SJSA1 (cell line): ENCODE measurements at regions not wholly inside any gene's neighbourhood (a gene's known extent, or its start where the extent isn't known, plus 50 kb on each side); places are given as distances from the start of the nearest gene placed in this dataset.
"Not testable (repeated sequence)": the region's sequence is repeated elsewhere in the genome, so short reads cannot be mapped to it uniquely, and the experiment has no call there.

Experiments
- DNase-seq, 2 experiments: peaks; one replicate each; pipeline ENCODE4 v3.0.0-alpha.2; 2015 to 2020; ENCODE audit warnings: low spot score in 2 of 2, low read depth in 1 of 2
- H3K27ac ChIP-seq: fragments of 250-450 bp; sonication (Bioruptor Pico); 2 replicates; pipeline ENCODE4 v1.5.1; 2020; ENCODE audit warnings: mild to moderate bottlenecking, moderate library complexity
- H3K27me3 ChIP-seq: fragments of 250-450 bp; sonication (Bioruptor Pico); replicated peaks from 2 replicates; pipeline ENCODE4 v1.5.1; 2020; ENCODE audit warnings: mild to moderate bottlenecking, moderate library complexity
- H3K36me3 ChIP-seq: fragments of 250-450 bp; sonication (Bioruptor Pico); 2 replicates; pipeline ENCODE4 v1.5.1; 2020; ENCODE audit warnings: mild to moderate bottlenecking
- H3K4me1 ChIP-seq: fragments of 250-450 bp; sonication (Bioruptor Pico); replicated peaks from 2 replicates; pipeline ENCODE4 v1.6.1; 2021; ENCODE audit warnings: mild to moderate bottlenecking
- H3K4me3 ChIP-seq: fragments of 250-450 bp; sonication (Bioruptor Pico); 2 replicates; pipeline ENCODE4 v1.5.1; 2020; ENCODE audit warnings: mild to moderate bottlenecking
- H3K9me3 ChIP-seq: fragments of 250-450 bp; sonication (Bioruptor Pico); replicated peaks from 2 replicates; pipeline ENCODE4 v1.5.1; 2020; ENCODE audit warnings: mild to moderate bottlenecking

- no peaks in the 10 kb centered on the region for H3K27me3 ChIP-seq
- H3K4me3 ChIP-seq = no peak overlapping the region
- no peaks in the 10 kb centered on the region for H3K36me3 ChIP-seq
- no peaks in the 10 kb centered on the region for H3K4me1 ChIP-seq
- H3K9me3 ChIP-seq = no peaks in the 10 kb centered on the region
- no peak for DNase-seq
- no peak overlapping the region for H3K27ac ChIP-seq
Measured at GRCh38 chr10:23864631-23865147, 344.2 kb upstream of the KIAA1217 start.

DNA sequence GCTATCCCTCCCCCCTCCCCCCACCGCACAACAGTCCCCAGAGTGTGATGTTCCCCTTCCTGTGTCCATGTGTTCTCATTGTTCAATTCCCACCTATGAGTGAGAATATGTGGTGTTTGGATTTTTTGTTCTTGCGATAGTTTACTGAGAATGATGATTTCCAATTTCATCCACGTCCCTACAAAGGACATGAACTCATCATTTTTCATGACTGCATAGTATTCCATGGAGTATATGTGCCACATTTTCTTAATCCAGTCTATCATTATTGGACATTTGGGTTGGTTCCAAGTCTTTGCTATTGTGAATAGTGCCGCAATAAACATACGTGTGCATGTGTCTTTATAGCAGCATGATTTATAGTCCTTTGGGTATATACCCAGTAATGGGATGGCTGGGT, 342.0 kb upstream of the KIAA1217 start:
- not testable (repeated sequence) for H3K36me3 ChIP-seq, H3K27ac ChIP-seq, DNase-seq, H3K4me1 ChIP-seq, H3K4me3 ChIP-seq, H3K27me3 ChIP-seq, H3K9me3 ChIP-seq

GRCh38 chr10:23868121-23868520, 340.8 kb upstream of the KIAA1217 start:
- no peak overlapping the region for H3K4me3 ChIP-seq
- DNase-seq = no peak
- H3K27ac ChIP-seq = no peak overlapping the region
- H3K27me3 ChIP-seq = no peaks in the 10 kb centered on the region
- no peaks in the 10 kb centered on the region for H3K4me1 ChIP-seq
- no peaks in the 10 kb centered on the region for H3K36me3 ChIP-seq
- H3K9me3 ChIP-seq = no peaks in the 10 kb centered on the region

DNA sequence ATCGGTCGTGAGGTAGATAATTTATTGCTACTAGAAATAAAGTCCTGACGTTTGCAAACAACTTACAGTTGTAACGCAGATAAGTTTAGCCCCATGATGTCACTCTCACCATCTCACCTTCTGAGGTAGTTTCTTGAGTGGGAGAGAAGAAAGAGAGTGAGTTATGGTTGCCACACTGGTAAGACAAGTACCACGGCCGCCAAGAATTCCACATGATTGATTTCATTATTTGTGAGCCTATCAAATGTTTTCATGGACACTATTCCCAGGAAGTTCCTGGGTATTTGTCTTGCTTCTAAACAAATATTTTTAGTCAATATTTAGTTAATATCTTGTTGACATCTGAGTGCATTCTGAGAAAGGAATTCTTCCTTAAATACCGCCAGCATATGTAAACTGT, 339.4 kb upstream of the KIAA1217 start:
- Histone ChIP-seq H3K27me3 (no peaks in the 10 kb centered on the region; the same call in 1 of the 2 replicates), H3K4me3 (no peak overlapping the region), H3K9me3 (no peaks in the 10 kb centered on the region), H3K27ac (no peak overlapping the region), H3K36me3 (no peaks in the 10 kb centered on the region), H3K4me1 (no peaks in the 10 kb centered on the region)
- DNase-seq = no peak

GRCh38 chr10:23869996-23870395, 338.9 kb upstream of the KIAA1217 start:
- H3K27me3 ChIP-seq = no peaks in the 10 kb centered on the region; the same call in 1 of the 2 replicates
- H3K36me3 ChIP-seq = no peaks in the 10 kb centered on the region
- H3K27ac ChIP-seq = no peak overlapping the region
- H3K9me3 ChIP-seq = no peaks in the 10 kb centered on the region
- no peak for DNase-seq
- no peak overlapping the region for H3K4me3 ChIP-seq
- no peaks in the 10 kb centered on the region for H3K4me1 ChIP-seq

GRCh38 chr10:23870651-23871610, 338.0 kb upstream of the KIAA1217 start:
- Histone ChIP-seq H3K4me3 (no peak overlapping the region), H3K27ac (no peak overlapping the region), H3K36me3 (no peaks in the 10 kb centered on the region), H3K27me3 (no peaks in the 10 kb centered on the region; the same call in 1 of the 2 replicates), H3K9me3 (no peaks in the 10 kb centered on the region), H3K4me1 (no peaks in the 10 kb centered on the region)
- no peak for DNase-seq

DNA sequence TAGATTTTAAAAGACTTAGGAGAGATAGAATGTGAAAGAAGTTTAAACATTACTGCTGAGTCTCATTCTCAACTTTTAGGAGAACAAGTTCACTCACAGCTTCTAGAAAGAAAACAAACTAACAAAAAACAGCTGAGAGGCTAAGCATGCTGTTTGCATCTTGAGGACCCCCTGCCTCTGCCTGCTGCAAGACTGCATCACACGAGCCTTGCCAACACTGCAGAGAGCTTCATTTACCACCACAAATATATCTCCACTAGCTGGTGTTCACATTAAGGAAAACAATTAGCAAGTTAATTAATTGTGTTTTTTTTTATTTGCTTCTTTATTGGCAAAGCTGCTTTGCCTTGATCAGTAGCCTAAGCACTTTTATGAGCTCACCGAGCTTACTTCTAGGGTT, 336.6 kb upstream of the KIAA1217 start:
- Histone ChIP-seq H3K27ac (no peak overlapping the region), H3K27me3 (no peaks in the 10 kb centered on the region; the same call in 1 of the 2 replicates), H3K4me1 (no peaks in the 10 kb centered on the region), H3K9me3 (no peaks in the 10 kb centered on the region), H3K36me3 (no peaks in the 10 kb centered on the region), H3K4me3 (no peak overlapping the region)
- DNase-seq = no peak

DNA sequence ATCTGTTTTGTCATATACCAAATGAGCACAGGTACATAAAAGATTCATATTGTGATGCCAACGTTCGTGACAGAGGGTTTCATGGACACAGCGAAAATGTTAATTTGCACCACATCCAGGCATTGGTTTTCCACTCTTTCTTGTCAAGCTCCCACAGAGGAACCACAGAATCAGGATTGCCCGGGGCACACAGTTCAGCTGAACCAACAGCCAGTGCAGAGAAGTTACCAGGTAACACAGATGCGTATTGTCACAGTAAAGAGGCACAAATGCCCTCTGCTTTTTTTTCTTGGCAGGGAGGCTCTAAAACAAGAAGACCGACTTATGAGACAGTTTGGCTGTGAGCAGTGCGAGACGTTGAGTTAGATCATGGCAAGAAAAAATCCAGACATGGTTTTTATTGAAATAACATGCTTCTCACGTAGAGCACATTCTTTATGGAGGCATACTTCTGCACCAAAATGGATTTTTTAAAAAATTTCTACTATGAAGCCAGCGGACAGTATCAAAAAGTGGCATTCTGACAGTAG, 331.1 kb upstream of the KIAA1217 start:
- H3K27ac ChIP-seq = no peak overlapping the region
- no peak overlapping the region for H3K4me3 ChIP-seq
- no peak for DNase-seq
- H3K36me3 ChIP-seq = no peaks in the 10 kb centered on the region
- no peaks in the 10 kb centered on the region; the same call in 1 of the 2 replicates for H3K27me3 ChIP-seq
- H3K4me1 ChIP-seq = no peaks in the 10 kb centered on the region
- H3K9me3 ChIP-seq = no peaks in the 10 kb centered on the region

- H3K4me1 ChIP-seq = no peaks in the 10 kb centered on the region
- H3K9me3 ChIP-seq = no peaks in the 10 kb centered on the region
- no peak overlapping the region for H3K27ac ChIP-seq
- no peak overlapping the region for H3K4me3 ChIP-seq
- DNase-seq = no peak
- H3K36me3 ChIP-seq = no peaks in the 10 kb centered on the region
- H3K27me3 ChIP-seq = no peaks in the 10 kb centered on the region
Measured at GRCh38 chr10:23884670-23885069, 324.3 kb upstream of the KIAA1217 start.

- Histone ChIP-seq H3K27ac (no peak overlapping the region), H3K9me3 (no peaks in the 10 kb centered on the region), H3K36me3 (no peaks in the 10 kb centered on the region), H3K27me3 (no peaks in the 10 kb centered on the region), H3K4me1 (no peaks in the 10 kb centered on the region), H3K4me3 (no peak overlapping the region)
- no peak for DNase-seq
Measured at GRCh38 chr10:23885853-23886252, 323.1 kb upstream of the KIAA1217 start.

DNA sequence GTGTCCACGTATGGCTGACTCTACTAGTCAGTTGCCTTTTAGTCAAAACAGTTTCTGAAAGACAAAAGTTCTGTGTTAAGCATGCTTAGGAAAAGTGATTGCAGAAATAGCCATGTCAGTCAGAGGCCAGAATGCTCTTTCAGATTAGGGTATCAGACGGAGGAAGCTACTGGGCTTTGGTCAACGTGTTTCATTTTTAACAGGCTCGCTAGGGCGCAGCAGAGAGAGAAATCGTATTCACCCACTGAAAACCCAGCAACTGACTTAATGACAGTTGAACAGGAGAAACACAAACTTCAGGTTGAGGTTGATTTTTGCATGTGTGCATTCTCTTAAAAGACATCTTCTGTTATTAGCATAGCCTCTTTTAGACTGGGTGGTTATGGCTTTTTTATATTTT, 322.6 kb upstream of the KIAA1217 start:
- Histone ChIP-seq H3K4me3 (no peak overlapping the region), H3K27me3 (no peaks in the 10 kb centered on the region), H3K4me1 (no peaks in the 10 kb centered on the region), H3K9me3 (no peaks in the 10 kb centered on the region), H3K27ac (no peak overlapping the region), H3K36me3 (no peaks in the 10 kb centered on the region)
- no peak for DNase-seq

GRCh38 chr10:23891301-23891700, 317.6 kb upstream of the KIAA1217 start:
- H3K4me3 ChIP-seq = no peak overlapping the region
- H3K36me3 ChIP-seq = no peaks in the 10 kb centered on the region
- no peak overlapping the region for H3K27ac ChIP-seq
- no peak for DNase-seq
- no peaks in the 10 kb centered on the region for H3K9me3 ChIP-seq
- no peaks in the 10 kb centered on the region for H3K27me3 ChIP-seq
- H3K4me1 ChIP-seq = no peaks in the 10 kb centered on the region

- H3K4me1 ChIP-seq = no peaks in the 10 kb centered on the region
- DNase-seq = no peak
- no peak overlapping the region for H3K27ac ChIP-seq
- no peaks in the 10 kb centered on the region for H3K27me3 ChIP-seq
- H3K4me3 ChIP-seq = no peak overlapping the region
- no peaks in the 10 kb centered on the region for H3K9me3 ChIP-seq
- H3K36me3 ChIP-seq = no peaks in the 10 kb centered on the region
Measured at GRCh38 chr10:23892296-23892695, 316.6 kb upstream of the KIAA1217 start.

DNA sequence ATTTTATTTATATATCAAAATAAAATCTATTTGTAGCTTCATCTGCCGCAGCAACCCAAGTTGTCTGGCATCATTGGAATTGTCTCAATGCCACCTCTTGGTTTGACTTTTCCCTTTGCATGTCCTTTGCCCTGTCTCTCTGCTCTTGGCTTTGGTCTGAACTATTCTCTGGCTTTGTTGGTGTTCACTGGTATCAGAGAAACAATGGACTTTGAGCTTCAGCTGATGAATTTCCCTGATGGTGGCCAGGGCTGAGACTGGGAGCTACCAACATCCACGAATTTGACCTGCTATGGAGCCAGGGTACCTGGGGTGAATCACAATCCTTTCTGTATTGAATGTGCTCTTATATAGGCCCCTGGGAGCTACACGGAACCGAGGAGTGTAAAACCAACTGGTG, 311.7 kb upstream of the KIAA1217 start:
- Histone ChIP-seq H3K4me3 (no peak overlapping the region), H3K9me3 (no peaks in the 10 kb centered on the region), H3K36me3 (no peaks in the 10 kb centered on the region), H3K27ac (no peak overlapping the region), H3K27me3 (no peaks in the 10 kb centered on the region), H3K4me1 (no peaks in the 10 kb centered on the region)
- DNase-seq = no peak
